ENCODE measurements at regions not wholly inside any gene's neighbourhood (a gene's known extent, or its start where the extent isn't known, plus 50 kb on each side); places are given as distances from the start of the nearest gene placed in this dataset.
"Not testable (repeated sequence)": the region's sequence is repeated elsewhere in the genome, so short reads cannot be mapped to it uniquely, and the experiment has no call there.

GRCh38 chr12:127590868-127591267 is 676.1 kb upstream of the TMEM132C start:
- Histone ChIP-seq H3K4me1 (ENCODE audit: control insufficient read depth, insufficient read depth, low read length) (no peaks in the 10 kb centered on the region), H3K9ac (ENCODE audit: low read length) (no peak overlapping the region), H3K27ac (ENCODE audit: low read depth, low read length) (no peak overlapping the region)

GRCh38 chr12:127592245-127592644 is 674.7 kb upstream of the TMEM132C start:
- Histone ChIP-seq H3K4me1 (ENCODE audit: control insufficient read depth, insufficient read depth, low read length) (no peaks in the 10 kb centered on the region), H3K27ac (ENCODE audit: low read depth, low read length) (no peak overlapping the region), H3K27me3 (ENCODE audit: control insufficient read depth, insufficient read depth, low read length) (no peaks in the 10 kb centered on the region), H3K36me3 (ENCODE audit: control insufficient read depth, insufficient read depth, low read length) (no peaks in the 10 kb centered on the region), H3K4me3 (ENCODE audit: low read length) (no peak overlapping the region), H3K9ac (ENCODE audit: low read length) (no peak overlapping the region)

More at GRCh38 chr12:127590868-127591267, 676.1 kb upstream of the TMEM132C start:
- Histone ChIP-seq H3K4me3 (ENCODE audit: low read length) (no peak overlapping the region), H3K27me3 (ENCODE audit: control insufficient read depth, insufficient read depth, low read length) (no peaks in the 10 kb centered on the region), H3K36me3 (ENCODE audit: control insufficient read depth, insufficient read depth, low read length) (no peaks in the 10 kb centered on the region)

DNA sequence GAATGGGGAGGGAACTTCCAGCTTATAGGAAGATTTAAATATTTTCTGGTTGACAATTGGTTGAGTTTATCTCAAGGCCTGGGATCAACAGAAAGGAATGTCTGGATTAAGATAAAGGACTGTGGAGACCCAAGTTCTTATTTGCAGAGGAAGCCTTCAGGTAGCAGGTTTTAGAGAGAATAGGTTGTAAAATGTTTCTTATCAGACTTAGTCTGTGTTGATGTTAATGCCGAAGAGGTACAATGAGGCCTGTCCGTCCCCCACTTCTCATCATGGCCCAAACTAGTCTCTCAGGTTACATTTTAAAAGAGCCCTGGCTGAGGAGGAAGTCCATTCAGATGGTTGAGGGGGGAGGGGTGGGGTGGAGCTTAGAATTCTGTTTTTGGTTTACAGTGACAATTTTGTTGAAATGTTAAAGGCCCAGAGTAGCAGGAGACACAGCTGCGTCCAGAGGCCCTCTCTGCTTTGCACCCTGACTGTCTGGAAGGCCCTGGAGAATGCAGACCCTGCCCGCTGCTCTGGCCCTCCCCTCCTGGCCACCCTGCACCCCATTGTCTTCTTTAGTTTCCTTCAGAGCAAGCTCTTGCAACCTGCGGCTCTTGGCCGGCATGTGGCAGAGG is 672.5 kb upstream of the TMEM132C start:
- no peak overlapping the region for H3K9ac ChIP-seq (ENCODE audit: low read length)
- H3K27ac ChIP-seq (ENCODE audit: low read depth, low read length): no peak overlapping the region
- H3K4me3 ChIP-seq (ENCODE audit: low read length): no peak overlapping the region
- H3K27me3 ChIP-seq (ENCODE audit: control insufficient read depth, insufficient read depth, low read length): no peaks in the 10 kb centered on the region
- H3K4me1 ChIP-seq (ENCODE audit: control insufficient read depth, insufficient read depth, low read length): no peaks in the 10 kb centered on the region
- no peaks in the 10 kb centered on the region for H3K36me3 ChIP-seq (ENCODE audit: control insufficient read depth, insufficient read depth, low read length)

DNA sequence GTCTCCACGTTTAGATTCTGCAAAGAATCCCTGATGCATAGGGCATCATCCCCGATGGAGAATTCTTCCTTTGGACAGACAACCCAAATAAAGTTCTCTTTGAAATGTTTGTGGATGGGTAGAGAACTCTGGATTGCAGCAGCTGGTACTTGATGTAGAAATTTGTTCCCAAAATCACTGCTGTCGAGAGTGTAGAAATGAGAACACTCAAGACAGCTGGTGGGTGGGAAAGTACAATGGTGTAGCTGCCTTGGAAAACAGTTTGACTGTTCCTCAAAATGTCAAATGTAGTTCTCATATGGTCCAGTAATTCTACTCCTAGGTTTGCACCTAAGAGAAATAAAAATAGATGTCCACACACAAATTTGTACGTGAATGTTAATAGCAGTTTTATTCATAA is 671.5 kb upstream of the TMEM132C start:
- Histone ChIP-seq H3K36me3 (ENCODE audit: control insufficient read depth, insufficient read depth, low read length) (no peaks in the 10 kb centered on the region), H3K27me3 (ENCODE audit: control insufficient read depth, insufficient read depth, low read length) (no peaks in the 10 kb centered on the region), H3K9ac (ENCODE audit: low read length) (no peak overlapping the region), H3K4me1 (ENCODE audit: control insufficient read depth, insufficient read depth, low read length) (no peaks in the 10 kb centered on the region), H3K4me3 (ENCODE audit: low read length) (no peak overlapping the region), H3K27ac (ENCODE audit: low read depth, low read length) (no peak overlapping the region)

GRCh38 chr12:127596891-127597290 is 670.1 kb upstream of the TMEM132C start:
- no peaks in the 10 kb centered on the region for H3K36me3 ChIP-seq (ENCODE audit: control insufficient read depth, insufficient read depth, low read length)
- H3K9ac ChIP-seq (ENCODE audit: low read length): no peak overlapping the region
- no peaks in the 10 kb centered on the region for H3K4me1 ChIP-seq (ENCODE audit: control insufficient read depth, insufficient read depth, low read length)
- H3K27ac ChIP-seq (ENCODE audit: low read depth, low read length): no peak overlapping the region
- H3K27me3 ChIP-seq (ENCODE audit: control insufficient read depth, insufficient read depth, low read length): no peaks in the 10 kb centered on the region
- no peak overlapping the region for H3K4me3 ChIP-seq (ENCODE audit: low read length)

DNA sequence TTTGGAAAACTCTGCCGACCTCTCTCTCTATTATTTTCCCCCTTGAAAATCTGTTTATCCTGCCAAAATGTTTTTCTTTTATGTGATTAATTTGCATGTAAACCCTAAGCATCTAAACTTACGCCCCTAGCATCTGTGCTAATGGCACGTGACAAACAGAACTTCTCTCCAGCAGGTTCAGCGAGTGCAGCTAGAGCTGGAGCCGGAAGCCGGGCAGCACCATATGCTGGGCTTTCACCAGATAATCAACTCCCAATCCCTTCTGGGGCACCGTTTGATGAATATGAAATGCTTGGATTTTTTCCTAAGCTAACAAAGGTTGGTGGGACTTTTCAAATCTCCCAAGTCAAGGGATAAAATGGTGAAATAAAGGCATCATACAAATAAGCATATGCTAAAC is 667.5 kb upstream of the TMEM132C start:
- H3K9ac ChIP-seq (ENCODE audit: low read length): no peak overlapping the region
- H3K4me3 ChIP-seq (ENCODE audit: low read length): no peak overlapping the region
- no peaks in the 10 kb centered on the region for H3K4me1 ChIP-seq (ENCODE audit: control insufficient read depth, insufficient read depth, low read length)
- H3K27ac ChIP-seq (ENCODE audit: low read depth, low read length): no peak overlapping the region
- H3K36me3 ChIP-seq (ENCODE audit: control insufficient read depth, insufficient read depth, low read length): no peaks in the 10 kb centered on the region
- H3K27me3 ChIP-seq (ENCODE audit: control insufficient read depth, insufficient read depth, low read length): no peaks in the 10 kb centered on the region

DNA sequence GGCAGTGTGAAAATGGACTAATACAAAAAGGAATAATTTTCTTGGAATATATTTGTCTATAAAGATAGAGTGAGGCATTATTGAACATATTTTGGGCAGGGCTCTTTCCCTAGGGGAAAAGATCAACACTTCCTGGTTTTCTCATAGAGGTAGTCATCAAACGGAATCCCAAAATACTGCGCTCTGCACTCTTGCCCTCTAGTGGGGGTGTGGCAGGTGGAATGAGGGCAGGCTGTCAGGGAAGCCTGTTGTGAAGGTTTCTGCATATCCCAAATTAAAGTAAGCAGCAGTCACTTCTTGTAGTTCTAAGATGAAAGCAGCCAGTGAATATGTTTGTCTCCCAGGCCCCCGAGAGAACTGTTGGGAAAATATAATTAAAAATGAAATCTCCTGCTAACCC is 666.8 kb upstream of the TMEM132C start:
- no peak overlapping the region for H3K27ac ChIP-seq (ENCODE audit: low read depth, low read length)
- H3K4me3 ChIP-seq (ENCODE audit: low read length): no peak overlapping the region

DNA sequence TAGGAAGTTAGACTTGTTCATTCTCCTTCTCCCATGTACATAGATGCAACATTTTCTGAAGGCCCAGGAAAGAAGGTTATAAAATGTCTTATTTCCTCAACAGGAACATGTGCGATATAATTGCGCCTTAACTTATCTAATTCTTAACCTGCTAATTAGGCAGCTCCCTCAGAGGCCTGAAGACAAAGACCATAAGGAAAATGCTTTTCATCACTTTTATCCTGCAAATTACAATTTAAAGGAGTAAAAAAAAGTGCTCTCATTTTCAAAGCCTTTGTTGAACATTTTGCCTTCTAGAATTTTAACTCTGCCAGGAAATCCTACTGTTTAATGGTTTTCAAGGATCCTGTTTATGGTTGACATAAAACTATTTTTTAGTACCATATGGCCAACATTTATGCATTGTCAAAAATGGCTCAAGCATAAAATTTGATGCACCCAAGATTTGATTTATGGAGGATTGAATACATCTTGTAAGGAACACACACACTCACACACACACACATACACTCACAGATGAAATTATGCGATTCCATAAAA is 660.4 kb upstream of the TMEM132C start:
- Histone ChIP-seq H3K9ac (ENCODE audit: low read length) (no peak overlapping the region), H3K4me1 (ENCODE audit: control insufficient read depth, insufficient read depth, low read length) (no peaks in the 10 kb centered on the region), H3K27ac (ENCODE audit: low read depth, low read length) (no peak overlapping the region), H3K27me3 (ENCODE audit: control insufficient read depth, insufficient read depth, low read length) (no peaks in the 10 kb centered on the region), H3K4me3 (ENCODE audit: low read length) (no peak overlapping the region), H3K36me3 (ENCODE audit: control insufficient read depth, insufficient read depth, low read length) (no peaks in the 10 kb centered on the region)

More for the DNA sequence above, 666.8 kb upstream of the TMEM132C start:
- H3K36me3 ChIP-seq (ENCODE audit: control insufficient read depth, insufficient read depth, low read length): no peaks in the 10 kb centered on the region
- H3K4me1 ChIP-seq (ENCODE audit: control insufficient read depth, insufficient read depth, low read length): no peaks in the 10 kb centered on the region
- no peak overlapping the region for H3K9ac ChIP-seq (ENCODE audit: low read length)
- H3K27me3 ChIP-seq (ENCODE audit: control insufficient read depth, insufficient read depth, low read length): no peaks in the 10 kb centered on the region

GRCh38 chr12:127607146-127607725 is 659.7 kb upstream of the TMEM132C start:
- no peak overlapping the region for H3K4me3 ChIP-seq (ENCODE audit: low read length)
- no peak overlapping the region for H3K9ac ChIP-seq (ENCODE audit: low read length)
- no peaks in the 10 kb centered on the region for H3K27me3 ChIP-seq (ENCODE audit: control insufficient read depth, insufficient read depth, low read length)
- no peak overlapping the region for H3K27ac ChIP-seq (ENCODE audit: low read depth, low read length)
- H3K4me1 ChIP-seq (ENCODE audit: control insufficient read depth, insufficient read depth, low read length): no peaks in the 10 kb centered on the region
- no peaks in the 10 kb centered on the region for H3K36me3 ChIP-seq (ENCODE audit: control insufficient read depth, insufficient read depth, low read length)

GRCh38 chr12:127608359-127608758 is 658.6 kb upstream of the TMEM132C start:
- H3K27me3 ChIP-seq (ENCODE audit: control insufficient read depth, insufficient read depth, low read length); H3K4me1 ChIP-seq (ENCODE audit: control insufficient read depth, insufficient read depth, low read length); H3K4me3 ChIP-seq (ENCODE audit: low read length); H3K36me3 ChIP-seq (ENCODE audit: control insufficient read depth, insufficient read depth, low read length); H3K27ac ChIP-seq (ENCODE audit: low read depth, low read length); H3K9ac ChIP-seq (ENCODE audit: low read length): not testable (repeated sequence)

DNA sequence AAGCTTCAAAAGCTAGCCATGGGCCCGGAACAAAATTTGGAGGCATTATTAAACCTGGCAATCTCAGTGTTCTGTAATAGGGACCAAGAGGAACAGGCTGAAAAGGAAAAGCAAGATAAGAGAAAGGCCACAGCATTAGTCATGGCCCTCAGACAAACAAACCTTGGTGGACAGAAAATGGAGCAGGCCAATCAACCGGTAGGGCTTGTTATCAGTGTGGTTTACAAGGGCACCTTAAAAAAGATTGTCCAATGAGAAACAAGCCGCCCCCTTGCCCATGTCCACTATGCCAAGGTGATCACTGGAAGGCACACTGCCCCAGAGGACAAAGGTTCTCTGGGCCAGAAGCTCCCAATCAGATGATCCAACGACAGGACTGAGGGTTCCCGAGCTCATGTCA is 653.9 kb upstream of the TMEM132C start:
- H3K4me1 ChIP-seq (ENCODE audit: control insufficient read depth, insufficient read depth, low read length): no peaks in the 10 kb centered on the region
- H3K27me3 ChIP-seq (ENCODE audit: control insufficient read depth, insufficient read depth, low read length): no peaks in the 10 kb centered on the region
- no peaks in the 10 kb centered on the region for H3K36me3 ChIP-seq (ENCODE audit: control insufficient read depth, insufficient read depth, low read length)
- H3K4me3 ChIP-seq (ENCODE audit: low read length): no peak overlapping the region
- H3K27ac ChIP-seq (ENCODE audit: low read depth, low read length): no peak overlapping the region
- H3K9ac ChIP-seq (ENCODE audit: low read length): no peak overlapping the region

DNA sequence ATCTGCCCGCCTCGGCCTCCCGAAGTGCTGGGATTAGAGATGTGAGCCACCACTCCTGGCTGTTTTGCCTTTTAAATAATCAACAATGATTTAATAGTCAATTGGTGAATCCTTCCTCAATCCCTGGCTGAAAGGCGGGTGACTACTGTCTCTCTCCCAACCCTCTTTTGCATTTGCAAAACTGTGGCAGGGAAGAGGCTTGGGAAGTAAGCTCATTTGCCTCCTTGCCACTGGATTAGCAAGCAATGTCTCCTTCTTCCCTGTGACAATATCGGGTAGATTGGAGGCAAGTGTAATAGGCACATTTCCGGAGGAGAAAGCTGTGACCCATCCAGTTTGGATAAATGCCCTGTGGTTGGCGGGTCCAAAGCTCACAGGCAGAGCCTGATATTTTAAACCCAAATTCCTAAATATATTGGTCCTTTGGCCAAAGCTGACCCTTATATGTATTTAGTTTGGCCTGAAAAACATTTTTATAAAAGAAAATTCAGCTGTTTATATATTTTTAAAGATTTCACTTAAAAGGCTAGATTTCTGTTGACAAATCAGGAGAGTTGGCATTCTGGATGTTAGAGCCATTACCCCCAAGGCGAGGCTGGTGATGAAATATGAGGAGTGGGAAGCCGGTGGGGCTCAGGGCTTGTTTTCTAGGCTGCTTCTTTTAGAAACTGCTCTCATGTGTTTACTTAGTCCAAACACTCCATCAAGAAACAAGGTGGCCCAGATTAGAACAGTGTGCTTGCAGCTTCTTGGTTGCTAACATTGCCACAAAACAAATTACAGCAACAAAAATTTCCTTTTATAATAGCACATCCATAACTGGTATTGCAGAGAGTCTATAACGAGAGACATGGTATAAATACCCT is 646.9 kb upstream of the TMEM132C start:
- no peak overlapping the region for H3K9ac ChIP-seq (ENCODE audit: low read length)
- H3K27ac ChIP-seq (ENCODE audit: low read depth, low read length): no peak overlapping the region
- H3K4me3 ChIP-seq (ENCODE audit: low read length): no peak overlapping the region

More for the DNA sequence above, 646.9 kb upstream of the TMEM132C start:
- Histone ChIP-seq H3K27me3 (ENCODE audit: control insufficient read depth, insufficient read depth, low read length) (no peaks in the 10 kb centered on the region), H3K36me3 (ENCODE audit: control insufficient read depth, insufficient read depth, low read length) (no peaks in the 10 kb centered on the region), H3K4me1 (ENCODE audit: control insufficient read depth, insufficient read depth, low read length) (no peaks in the 10 kb centered on the region)

All from rectal smooth muscle tissue (tissue), 1 donor.